ENCODE measurements at regions not wholly inside any gene's neighbourhood (a gene's known extent, or its start where the extent isn't known, plus 50 kb on each side); places are given as distances from the start of the nearest gene placed in this dataset.
A peak's percentile ranks its signal among the peaks of the same experiment; 100 is the strongest.

- ChIA-PET CTCF (no interaction called here), POLR2A (no interaction called here)
- H3K4me3 ChIP-seq (ENCODE audit: control insufficient read depth in 1 of 2, extremely low read depth in 1 of 2, low read length in 1 of 2): no peak overlapping the region
- ATAC-seq (replicated peaks in 1 of 4): no peak
- Mint-ChIP-seq H3K9me3 (peaks cover 0 to 5% (median 0%) of the 10 kb centered on the region in 3 donors), H3K27ac (no peak overlapping the region), H3K4me1 (no peaks in the 10 kb centered on the region), H3K27me3 (peaks cover 9 to 15% of the 10 kb centered on the region in 2 donors), H3K36me3 (no peaks in the 10 kb centered on the region), H3K4me3 (no peak overlapping the region)
- WGBS (ENCODE audit: insufficient coverage): 60% methylated on average over 2 of the region's 10 CpGs
- H3K4me1 ChIP-seq (ENCODE audit: control insufficient read depth in 1 of 2, extremely low read depth in 1 of 2, insufficient read depth in 2 of 2, low read length in 2 of 2): no peaks in the 10 kb centered on the region
- H3K27ac ChIP-seq (ENCODE audit: low read length): no peak overlapping the region
- DNase-seq: no peak
- peaks cover 0 to 27% of the 10 kb centered on the region in 2 experiments for H3K27me3 ChIP-seq (replicated peaks in 1 of 2; ENCODE audit: control insufficient read depth in 2 of 2, extremely low read depth in 1 of 2, insufficient read depth in 2 of 2, low read length in 1 of 2)
- no peaks in the 10 kb centered on the region for H3K9me3 ChIP-seq
- H3K36me3 ChIP-seq (ENCODE audit: control insufficient read depth in 2 of 2, extremely low read depth in 1 of 2, insufficient read depth in 1 of 2, low read length in 1 of 2): no peaks in the 10 kb centered on the region
Observed at GRCh38 chr18:78722386-78722785, 257.2 kb upstream of the SALL3 start.

- Mint-ChIP-seq H3K4me1 (no peaks in the 10 kb centered on the region), H3K4me3 (no peak overlapping the region), H3K36me3 (no peaks in the 10 kb centered on the region), H3K27me3 (peaks cover 9 to 15% of the 10 kb centered on the region in 2 donors), H3K27ac (no peak overlapping the region), H3K9me3 (peaks cover 0 to 5% (median 0%) of the 10 kb centered on the region in 3 donors)
- Histone ChIP-seq H3K4me1 (ENCODE audit: control insufficient read depth in 1 of 2, extremely low read depth in 1 of 2, insufficient read depth in 2 of 2, low read length in 2 of 2) (no peaks in the 10 kb centered on the region), H3K4me3 (ENCODE audit: control insufficient read depth in 1 of 2, extremely low read depth in 1 of 2, low read length in 1 of 2) (no peak overlapping the region), H3K27me3 (replicated peaks in 1 of 2; ENCODE audit: control insufficient read depth in 2 of 2, extremely low read depth in 1 of 2, insufficient read depth in 2 of 2, low read length in 1 of 2) (peaks cover 0 to 27% of the 10 kb centered on the region in 2 experiments), H3K36me3 (ENCODE audit: control insufficient read depth in 2 of 2, extremely low read depth in 1 of 2, insufficient read depth in 1 of 2, low read length in 1 of 2) (no peaks in the 10 kb centered on the region), H3K27ac (ENCODE audit: low read length) (no peak overlapping the region), H3K9me3 (no peaks in the 10 kb centered on the region)
- ATAC-seq (replicated peaks in 1 of 4) (no peak), DNase-seq (peak in 1 of 35 experiments; percentile 7)
- 75% methylated on average over 7 of the region's 20 CpGs for WGBS (ENCODE audit: insufficient coverage)
- ChIA-PET CTCF (no interaction called here), POLR2A (no interaction called here)
Observed at GRCh38 chr18:78722929-78723710, 256.5 kb upstream of the SALL3 start.

- no peak overlapping the region for H3K4me3 ChIP-seq (ENCODE audit: control insufficient read depth in 1 of 2, extremely low read depth in 1 of 2, low read length in 1 of 2)
- Mint-ChIP-seq H3K27me3 (peaks cover 9 to 15% of the 10 kb centered on the region in 2 donors), H3K27ac (no peak overlapping the region), H3K4me3 (no peak overlapping the region), H3K4me1 (no peaks in the 10 kb centered on the region), H3K36me3 (no peaks in the 10 kb centered on the region), H3K9me3 (no peaks in the 10 kb centered on the region)
- H3K9me3 ChIP-seq: no peaks in the 10 kb centered on the region
- WGBS (ENCODE audit: insufficient coverage): 75% methylated on average over 10 of the region's 15 CpGs
- no peak for DNase-seq
- no peaks in the 10 kb centered on the region for H3K36me3 ChIP-seq (ENCODE audit: control insufficient read depth in 2 of 2, extremely low read depth in 1 of 2, insufficient read depth in 1 of 2, low read length in 1 of 2)
- ATAC-seq (replicated peaks in 1 of 4): no peak
- H3K27me3 ChIP-seq (replicated peaks in 1 of 2; ENCODE audit: control insufficient read depth in 2 of 2, extremely low read depth in 1 of 2, insufficient read depth in 2 of 2, low read length in 1 of 2): peaks cover 0 to 27% of the 10 kb centered on the region in 2 experiments
- H3K4me1 ChIP-seq (ENCODE audit: control insufficient read depth in 1 of 2, extremely low read depth in 1 of 2, insufficient read depth in 2 of 2, low read length in 2 of 2): no peaks in the 10 kb centered on the region
- ChIA-PET CTCF (no interaction called here), POLR2A (no interaction called here)
- H3K27ac ChIP-seq (ENCODE audit: low read length): no peak overlapping the region
Observed at GRCh38 chr18:78724214-78724914, 255.3 kb upstream of the SALL3 start.

- no peak for ATAC-seq (replicated peaks in 1 of 4)
- Mint-ChIP-seq H3K27me3 (peaks cover 9% of the 10 kb centered on the region in 2 donors), H3K9me3 (no peaks in the 10 kb centered on the region), H3K4me1 (no peaks in the 10 kb centered on the region), H3K27ac (no peak overlapping the region), H3K36me3 (no peaks in the 10 kb centered on the region), H3K4me3 (no peak overlapping the region)
- H3K36me3 ChIP-seq (ENCODE audit: control insufficient read depth in 2 of 2, extremely low read depth in 1 of 2, insufficient read depth in 1 of 2, low read length in 1 of 2): no peaks in the 10 kb centered on the region
- ChIA-PET POLR2A (no interaction called here), CTCF (no interaction called here)
- no peaks in the 10 kb centered on the region for H3K9me3 ChIP-seq
- H3K27me3 ChIP-seq (replicated peaks in 1 of 2; ENCODE audit: control insufficient read depth in 2 of 2, extremely low read depth in 1 of 2, insufficient read depth in 2 of 2, low read length in 1 of 2): peaks cover 0 to 18% of the 10 kb centered on the region in 2 experiments
- 87% methylated on average over 8 of the region's 10 CpGs for WGBS (ENCODE audit: insufficient coverage)
- no peaks in the 10 kb centered on the region for H3K4me1 ChIP-seq (ENCODE audit: control insufficient read depth in 1 of 2, extremely low read depth in 1 of 2, insufficient read depth in 2 of 2, low read length in 2 of 2)
- H3K4me3 ChIP-seq (ENCODE audit: control insufficient read depth in 1 of 2, extremely low read depth in 1 of 2, low read length in 1 of 2): no peak overlapping the region
- no peak overlapping the region for H3K27ac ChIP-seq (ENCODE audit: low read length)
- no peak for DNase-seq
Observed at GRCh38 chr18:78725426-78725825, 254.2 kb upstream of the SALL3 start.

- Histone ChIP-seq H3K27ac (ENCODE audit: low read length) (no peak overlapping the region), H3K4me3 (ENCODE audit: control insufficient read depth in 1 of 2, extremely low read depth in 1 of 2, low read length in 1 of 2) (no peak overlapping the region), H3K4me1 (ENCODE audit: control insufficient read depth in 1 of 2, extremely low read depth in 1 of 2, insufficient read depth in 2 of 2, low read length in 2 of 2) (no peaks in the 10 kb centered on the region), H3K36me3 (ENCODE audit: control insufficient read depth in 2 of 2, extremely low read depth in 1 of 2, insufficient read depth in 1 of 2, low read length in 1 of 2) (no peaks in the 10 kb centered on the region), H3K9me3 (no peaks in the 10 kb centered on the region), H3K27me3 (replicated peaks in 1 of 2; ENCODE audit: control insufficient read depth in 2 of 2, extremely low read depth in 1 of 2, insufficient read depth in 2 of 2, low read length in 1 of 2) (peaks cover 0 to 8% of the 10 kb centered on the region in 2 experiments)
- H3K27ac Mint-ChIP-seq: no peak overlapping the region
- ChIA-PET POLR2A (no interaction called here), CTCF (no interaction called here)
- H3K4me1 Mint-ChIP-seq: no peaks in the 10 kb centered on the region
- DNase-seq (no peak), ATAC-seq (replicated peaks in 1 of 4) (no peak)
- WGBS (ENCODE audit: insufficient coverage): 95% methylated on average over 37 of the region's 50 CpGs
- H3K36me3 Mint-ChIP-seq: no peaks in the 10 kb centered on the region
- H3K9me3 Mint-ChIP-seq: no peaks in the 10 kb centered on the region
- no peak overlapping the region for H3K4me3 Mint-ChIP-seq
- peaks cover 7% of the 10 kb centered on the region in 2 donors for H3K27me3 Mint-ChIP-seq
Observed at GRCh38 chr18:78726326-78727056, 253.1 kb upstream of the SALL3 start.

- Mint-ChIP-seq H3K36me3 (no peaks in the 10 kb centered on the region), H3K4me1 (no peaks in the 10 kb centered on the region), H3K27ac (no peak overlapping the region), H3K27me3 (peaks cover 4 to 5% of the 10 kb centered on the region in 2 donors), H3K4me3 (no peak overlapping the region), H3K9me3 (no peaks in the 10 kb centered on the region)
- ATAC-seq (replicated peaks in 1 of 4): no peak
- H3K27me3 ChIP-seq (replicated peaks in 1 of 2; ENCODE audit: control insufficient read depth in 2 of 2, extremely low read depth in 1 of 2, insufficient read depth in 2 of 2, low read length in 1 of 2): peaks cover 0 to 4% of the 10 kb centered on the region in 2 experiments
- H3K27ac ChIP-seq (ENCODE audit: low read length): no peak overlapping the region
- ChIA-PET CTCF (no interaction called here), POLR2A (no interaction called here)
- no peak overlapping the region for H3K4me3 ChIP-seq (ENCODE audit: control insufficient read depth in 1 of 2, extremely low read depth in 1 of 2, low read length in 1 of 2)
- H3K9me3 ChIP-seq: no peaks in the 10 kb centered on the region
- DNase-seq: no peak
- 87% methylated on average over 23 of the region's 25 CpGs for WGBS (ENCODE audit: insufficient coverage)
- no peaks in the 10 kb centered on the region for H3K36me3 ChIP-seq (ENCODE audit: control insufficient read depth in 2 of 2, extremely low read depth in 1 of 2, insufficient read depth in 1 of 2, low read length in 1 of 2)
- H3K4me1 ChIP-seq (ENCODE audit: control insufficient read depth in 1 of 2, extremely low read depth in 1 of 2, insufficient read depth in 2 of 2, low read length in 2 of 2): no peaks in the 10 kb centered on the region
Observed at GRCh38 chr18:78727057-78727739, 252.4 kb upstream of the SALL3 start.
